HFFc6 (cell line): ENCODE measurements at regions not wholly inside any gene's neighbourhood (a gene's known extent, or its start where the extent isn't known, plus 50 kb on each side); places are given as distances from the start of the nearest gene placed in this dataset.
A peak's percentile ranks its signal among the peaks of the same experiment; 100 is the strongest.

Source experiments
- DNase-seq: peaks from one replicate; pipeline ENCODE4 v3.0.0-alpha.2; 2018
- H3K27ac Mint-ChIP-seq: 2 replicates; pipeline ENCODE4 v1.8.0; 2020; ENCODE audit warnings: mild to moderate bottlenecking, mixed read lengths
- H3K27me3 Mint-ChIP-seq: 2 replicates; pipeline ENCODE4 v1.8.0; 2021; ENCODE audit warnings: mild to moderate bottlenecking, moderate library complexity, mixed read lengths; ENCODE audit not compliant: insufficient read depth
- H3K36me3 Mint-ChIP-seq: 2 replicates; pipeline ENCODE4 v1.8.0; 2021; ENCODE audit warnings: low read depth, mixed read lengths
- H3K4me1 Mint-ChIP-seq: 2 replicates; pipeline ENCODE4 v1.8.0; 2020; ENCODE audit warnings: low read depth, mixed read lengths
- H3K4me3 Mint-ChIP-seq: 2 replicates; pipeline ENCODE4 v1.8.0; 2020; ENCODE audit warnings: mild to moderate bottlenecking, moderate library complexity, mixed read lengths
- H3K9me3 Mint-ChIP-seq: 2 replicates; pipeline ENCODE4 v1.8.0; 2020; ENCODE audit warnings: mild to moderate bottlenecking, mixed read lengths
- TF ChIP-seq, protein P1 (sequence below): fragments of 200-600 bp; sonication (generic); IDR thresholded peaks from 2 replicates; pipeline ENCODE4 v1.5.0; 2021; ENCODE audit warnings: antibody characterized with exemption, mild to moderate bottlenecking

DNA sequence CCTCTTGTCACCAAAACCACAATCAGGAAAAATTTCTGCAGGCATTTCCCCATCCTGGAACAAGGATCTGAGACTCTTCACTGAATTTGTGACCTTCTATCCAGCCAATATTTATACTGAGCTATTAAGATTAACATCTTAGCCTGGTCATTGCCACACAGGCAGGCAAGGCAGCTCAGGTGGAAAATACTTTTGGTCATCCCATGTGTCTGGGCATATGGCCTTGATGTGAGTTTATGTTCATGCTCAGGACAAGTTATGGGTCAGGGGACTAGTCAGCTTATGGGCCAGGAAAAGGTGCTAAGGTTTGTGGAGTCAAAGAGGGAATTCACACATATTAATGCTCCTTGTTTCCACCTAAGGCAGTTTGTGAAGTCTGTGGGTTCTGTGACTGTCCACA, 124.3 kb upstream of the TOP3B start:
- H3K27ac Mint-ChIP-seq, result no peak overlapping the region
- no peak for DNase-seq
- H3K4me1 Mint-ChIP-seq, result peaks cover 15% of the 10 kb centered on the region
- TF ChIP-seq, protein P1, sequence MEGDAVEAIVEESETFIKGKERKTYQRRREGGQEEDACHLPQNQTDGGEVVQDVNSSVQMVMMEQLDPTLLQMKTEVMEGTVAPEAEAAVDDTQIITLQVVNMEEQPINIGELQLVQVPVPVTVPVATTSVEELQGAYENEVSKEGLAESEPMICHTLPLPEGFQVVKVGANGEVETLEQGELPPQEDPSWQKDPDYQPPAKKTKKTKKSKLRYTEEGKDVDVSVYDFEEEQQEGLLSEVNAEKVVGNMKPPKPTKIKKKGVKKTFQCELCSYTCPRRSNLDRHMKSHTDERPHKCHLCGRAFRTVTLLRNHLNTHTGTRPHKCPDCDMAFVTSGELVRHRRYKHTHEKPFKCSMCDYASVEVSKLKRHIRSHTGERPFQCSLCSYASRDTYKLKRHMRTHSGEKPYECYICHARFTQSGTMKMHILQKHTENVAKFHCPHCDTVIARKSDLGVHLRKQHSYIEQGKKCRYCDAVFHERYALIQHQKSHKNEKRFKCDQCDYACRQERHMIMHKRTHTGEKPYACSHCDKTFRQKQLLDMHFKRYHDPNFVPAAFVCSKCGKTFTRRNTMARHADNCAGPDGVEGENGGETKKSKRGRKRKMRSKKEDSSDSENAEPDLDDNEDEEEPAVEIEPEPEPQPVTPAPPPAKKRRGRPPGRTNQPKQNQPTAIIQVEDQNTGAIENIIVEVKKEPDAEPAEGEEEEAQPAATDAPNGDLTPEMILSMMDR, result no peak
- H3K36me3 Mint-ChIP-seq, result no peaks in the 10 kb centered on the region
- H3K27me3 Mint-ChIP-seq, result peaks cover 5% of the 10 kb centered on the region; the same call in 1 of the 2 replicates
- H3K4me3 Mint-ChIP-seq, result no peak overlapping the region
- no peaks in the 10 kb centered on the region for H3K9me3 Mint-ChIP-seq

DNA sequence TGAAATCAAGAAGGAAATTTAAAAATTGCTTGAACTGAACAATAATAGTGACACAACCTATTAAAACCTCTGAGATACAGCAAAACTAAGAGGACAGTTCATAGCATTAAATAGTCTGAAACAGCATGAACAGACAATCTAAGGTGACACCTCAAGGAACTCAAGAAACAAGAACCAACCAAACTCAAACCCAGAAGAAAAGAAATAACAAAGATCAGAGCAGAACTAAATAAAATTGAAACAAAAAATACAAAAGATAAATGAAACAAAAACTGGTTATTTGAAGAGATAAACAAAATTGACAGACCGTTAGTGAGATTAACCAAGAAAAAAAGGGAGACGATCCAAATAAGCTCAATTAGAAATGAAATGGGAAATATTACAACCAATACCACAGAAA, 122.8 kb upstream of the TOP3B start:
- H3K9me3 Mint-ChIP-seq, result no peaks in the 10 kb centered on the region
- peaks cover 8% of the 10 kb centered on the region; the same call in 1 of the 2 replicates for H3K27me3 Mint-ChIP-seq
- no peak overlapping the region for H3K4me3 Mint-ChIP-seq

GRCh38 chr22:22103078-22103875, 120.7 kb upstream of the TOP3B start:
- TF ChIP-seq, protein P1, result peak; percentile 75
- Mint-ChIP-seq H3K27ac (no peak overlapping the region), H3K36me3 (no peaks in the 10 kb centered on the region), H3K9me3 (no peaks in the 10 kb centered on the region), H3K27me3 (peaks cover 17% of the 10 kb centered on the region), H3K4me3 (no peak overlapping the region), H3K4me1 (no peaks in the 10 kb centered on the region)
- DNase-seq, result peak; percentile 9

More for the DNA sequence above, 122.8 kb upstream of the TOP3B start:
- peaks cover under 1% of the 10 kb centered on the region; the same call in 1 of the 2 replicates for H3K4me1 Mint-ChIP-seq
- TF ChIP-seq, protein P1, result no peak
- H3K36me3 Mint-ChIP-seq, result no peaks in the 10 kb centered on the region
- no peak for DNase-seq
- H3K27ac Mint-ChIP-seq, result no peak overlapping the region

DNA sequence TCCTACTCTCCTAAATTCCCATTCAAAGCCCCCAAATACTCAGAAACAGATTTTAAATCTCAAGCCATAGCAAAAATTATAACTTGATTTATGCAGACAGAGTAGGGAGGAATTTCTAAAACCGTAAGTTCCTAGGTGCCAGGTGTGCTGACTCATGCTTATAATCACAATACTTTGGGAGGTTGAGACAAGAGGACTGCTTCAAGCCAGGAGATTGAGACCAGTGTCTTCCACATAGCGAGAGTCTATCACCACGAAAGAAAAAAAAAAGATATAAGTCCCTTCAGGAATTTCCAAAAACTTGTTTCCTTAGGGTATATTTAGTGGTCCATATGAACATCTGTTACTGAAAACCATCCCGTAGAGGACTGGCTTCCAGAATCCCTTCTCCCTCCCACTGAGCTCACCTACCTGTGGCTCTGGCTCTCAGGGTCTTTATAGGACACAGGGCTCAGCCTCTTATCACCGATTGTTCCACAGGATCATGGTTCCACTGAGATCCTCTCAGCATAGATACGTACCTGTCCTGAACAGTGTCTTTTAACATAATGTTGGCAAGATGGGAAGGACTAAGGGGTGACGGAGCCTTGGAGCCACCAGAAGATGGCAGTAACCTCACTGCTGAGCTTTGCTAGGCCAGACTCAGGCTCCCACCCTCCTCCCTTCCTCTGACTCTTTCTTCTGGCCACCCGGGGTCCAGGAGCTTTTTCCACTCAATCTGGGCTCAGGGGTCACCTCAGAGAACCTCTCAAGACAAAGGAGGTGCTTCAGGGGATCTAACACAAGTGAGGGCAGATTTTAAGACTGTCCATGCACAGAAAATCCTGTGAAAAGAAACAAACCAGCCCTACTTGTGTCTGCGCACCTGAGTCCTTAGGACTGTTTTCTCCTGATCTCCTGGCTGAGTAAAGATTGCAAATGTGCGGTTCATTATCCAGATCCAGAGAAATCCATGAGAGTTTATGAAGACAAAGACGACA, 117.5 kb upstream of the TOP3B start:
- H3K27ac Mint-ChIP-seq, result no peak overlapping the region
- H3K36me3 Mint-ChIP-seq, result no peaks in the 10 kb centered on the region
- H3K4me3 Mint-ChIP-seq, result no peak overlapping the region
- H3K9me3 Mint-ChIP-seq, result no peaks in the 10 kb centered on the region
- no peaks in the 10 kb centered on the region for H3K4me1 Mint-ChIP-seq
- no peak for DNase-seq
- peaks cover 21% of the 10 kb centered on the region for H3K27me3 Mint-ChIP-seq
- TF ChIP-seq, protein P1, result peak; percentile 65

DNA sequence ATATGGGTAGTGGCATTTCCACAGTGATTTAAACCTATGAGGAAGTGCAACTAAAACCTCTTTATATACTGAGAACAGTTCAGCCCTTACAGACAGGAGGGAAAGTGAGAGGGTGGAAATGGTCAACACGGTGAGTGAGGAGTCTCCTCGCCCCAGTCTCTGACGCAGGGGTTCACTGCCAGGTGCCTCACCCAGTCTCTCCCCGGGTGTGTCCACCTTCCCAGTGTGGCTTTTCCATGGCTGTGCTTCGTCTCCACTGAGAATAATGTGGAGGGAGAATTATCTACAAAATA, 116.6 kb upstream of the TOP3B start:
- H3K27me3 Mint-ChIP-seq, result peaks cover 25% of the 10 kb centered on the region
- H3K4me1 Mint-ChIP-seq, result no peaks in the 10 kb centered on the region
- no peak overlapping the region for H3K4me3 Mint-ChIP-seq
- no peaks in the 10 kb centered on the region for H3K36me3 Mint-ChIP-seq
- TF ChIP-seq, protein P1, result no peak
- no peak for DNase-seq
- H3K9me3 Mint-ChIP-seq, result no peaks in the 10 kb centered on the region
- no peak overlapping the region for H3K27ac Mint-ChIP-seq
